HG03460 (cell line): ENCODE measurements at regions not wholly inside any gene's neighbourhood (a gene's known extent, or its start where the extent isn't known, plus 50 kb on each side); places are given as distances from the start of the nearest gene placed in this dataset.
"Not testable (repeated sequence)": the region's sequence is repeated elsewhere in the genome, so short reads cannot be mapped to it uniquely, and the experiment has no call there.

ENCODE experiments used
- ATAC-seq: cut with Tn5 transposase; IDR thresholded peaks from one replicate; pipeline ENCODE4 v1.9.1; 2021; ENCODE audit not compliant: unreplicated experiment

GRCh38 chr4:111921714-111922113 lies 223.5 kb upstream of the FAM241A start:
- no peak for ATAC-seq

- ATAC-seq: no peak
Measured at GRCh38 chr4:111923786-111924185, 221.5 kb upstream of the FAM241A start.

GRCh38 chr4:111924696-111925095 lies 220.6 kb upstream of the FAM241A start:
- ATAC-seq: no peak

GRCh38 chr4:111930659-111931058 lies 214.6 kb upstream of the FAM241A start:
- ATAC-seq: peak; percentile 99

- no peak for ATAC-seq
Measured at GRCh38 chr4:111933703-111934102, 211.6 kb upstream of the FAM241A start.

- ATAC-seq: no peak
Measured at GRCh38 chr4:111934314-111934713, 210.9 kb upstream of the FAM241A start.

GRCh38 chr4:111937368-111937767 lies 207.9 kb upstream of the FAM241A start:
- no peak for ATAC-seq

- ATAC-seq: no peak
Measured at GRCh38 chr4:111941957-111942356, 203.3 kb upstream of the FAM241A start.

- peak; percentile 96 for ATAC-seq
Measured at GRCh38 chr4:111943796-111944203, 201.5 kb upstream of the FAM241A start.

GRCh38 chr4:111945014-111945413 lies 200.2 kb upstream of the FAM241A start:
- no peak for ATAC-seq

- no peak for ATAC-seq
Measured at GRCh38 chr4:111946800-111947199, 198.5 kb upstream of the FAM241A start.

GRCh38 chr4:111952688-111953087 lies 192.6 kb upstream of the FAM241A start:
- no peak for ATAC-seq

- no peak for ATAC-seq
Measured at GRCh38 chr4:111954550-111954949, 190.7 kb upstream of the FAM241A start.

GRCh38 chr4:111955001-111955400 lies 190.3 kb upstream of the FAM241A start:
- ATAC-seq: no peak

- no peak for ATAC-seq
Measured at GRCh38 chr4:111957116-111957515, 188.1 kb upstream of the FAM241A start.

GRCh38 chr4:111957997-111958396 lies 187.3 kb upstream of the FAM241A start:
- ATAC-seq: no peak

- no peak for ATAC-seq
Measured at GRCh38 chr4:111959222-111959621, 186.0 kb upstream of the FAM241A start.

GRCh38 chr4:111960241-111960667 lies 185.0 kb upstream of the FAM241A start:
- peak; percentile 91 for ATAC-seq

GRCh38 chr4:111961026-111961425 lies 184.2 kb upstream of the FAM241A start:
- not testable (repeated sequence) for ATAC-seq

GRCh38 chr4:111961809-111962208 lies 183.4 kb upstream of the FAM241A start:
- ATAC-seq: no peak

- ATAC-seq: no peak
Measured at GRCh38 chr4:111963158-111963700, 182.0 kb upstream of the FAM241A start.

GRCh38 chr4:111977419-111977965 lies 167.8 kb upstream of the FAM241A start:
- no peak for ATAC-seq

- ATAC-seq: no peak
Measured at GRCh38 chr4:111979921-111980320, 165.3 kb upstream of the FAM241A start.
